GM19397 (cell line): ENCODE measurements at regions not wholly inside any gene's neighbourhood (a gene's known extent, or its start where the extent isn't known, plus 50 kb on each side); places are given as distances from the start of the nearest gene placed in this dataset.
A peak's percentile ranks its signal among the peaks of the same experiment; 100 is the strongest.
"Not testable (repeated sequence)": the region's sequence is repeated elsewhere in the genome, so short reads cannot be mapped to it uniquely, and the experiment has no call there.

ENCODE experiments used
- ATAC-seq: cut with Tn5 transposase; IDR thresholded peaks from one replicate; pipeline ENCODE4 v1.9.1; 2021; ENCODE audit warnings: mild to moderate bottlenecking, moderate library complexity; ENCODE audit not compliant: unreplicated experiment

DNA sequence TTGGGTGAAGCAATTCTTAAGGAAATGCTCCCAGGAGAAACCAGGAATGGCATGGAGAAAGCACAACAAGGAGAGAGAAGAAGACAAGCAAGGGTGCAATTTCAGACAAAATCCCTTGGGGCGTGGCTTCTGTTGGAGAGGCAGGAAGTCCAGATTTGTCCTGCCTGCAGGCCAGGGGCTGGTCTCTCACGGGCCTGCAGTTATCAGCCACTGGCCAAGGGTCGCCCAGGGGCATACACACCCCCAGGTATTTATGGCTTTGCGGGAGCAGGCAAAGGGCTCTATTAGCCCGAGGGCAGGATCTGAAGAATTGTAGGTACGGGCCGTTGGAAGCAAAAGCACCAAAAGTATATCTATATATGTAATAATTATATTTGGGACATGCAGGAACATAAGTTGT, 87.7 kb downstream of the IYD start:
- no peak for ATAC-seq

DNA sequence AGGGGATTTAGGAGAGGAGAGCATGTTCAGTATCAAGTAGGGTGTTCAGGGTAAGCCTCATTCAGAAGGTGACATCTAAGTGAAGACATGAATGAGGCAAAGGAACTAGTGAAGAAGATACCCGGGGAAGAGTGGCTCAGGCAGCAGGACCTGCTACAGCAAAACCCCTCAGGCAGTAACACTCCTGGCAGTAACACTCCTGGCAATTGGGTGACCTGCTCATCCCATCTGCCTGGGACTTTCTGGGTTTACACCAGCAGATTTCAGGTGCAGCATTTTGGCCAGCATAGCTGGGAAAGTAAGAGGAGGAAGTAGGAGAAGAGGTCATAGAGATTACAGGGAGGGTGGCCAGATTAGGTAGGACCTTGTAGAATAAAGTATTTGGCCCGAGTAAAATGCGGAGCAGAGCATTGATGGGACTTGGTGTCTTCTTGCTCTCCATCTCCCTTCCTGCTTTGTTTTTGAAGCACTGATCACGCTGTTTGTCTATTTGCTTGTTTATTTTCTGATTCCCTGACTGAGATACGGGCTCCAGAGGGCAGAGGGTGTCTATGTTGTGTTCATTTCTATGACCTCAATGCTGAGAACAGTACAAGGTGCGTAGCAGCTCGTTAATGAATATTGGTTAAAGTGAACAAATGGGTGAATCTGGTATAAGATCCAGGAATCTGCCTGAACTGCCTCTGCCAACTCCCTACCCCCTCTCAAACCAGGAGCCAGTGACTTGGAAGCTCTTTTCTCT, 88.3 kb downstream of the IYD start:
- ATAC-seq: no peak

DNA sequence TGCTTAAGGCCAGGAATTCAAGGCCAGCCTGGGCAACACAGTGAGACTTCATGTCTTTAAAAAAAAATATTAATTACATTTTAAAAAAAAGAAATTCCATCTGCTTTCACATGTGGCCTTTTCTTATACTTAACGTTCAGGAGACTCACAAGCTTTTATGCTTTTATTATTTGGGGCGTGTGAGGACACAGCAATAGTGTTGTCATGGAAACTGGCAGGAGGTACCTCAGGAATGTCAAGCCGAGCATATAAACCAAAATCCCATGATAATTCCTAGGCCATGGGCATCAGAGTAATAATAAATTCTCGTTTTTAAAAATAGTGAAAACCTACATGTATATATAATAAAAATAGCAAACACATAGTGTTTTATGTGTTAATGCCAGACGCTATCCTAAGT, 89.8 kb downstream of the IYD start:
- no peak for ATAC-seq

DNA sequence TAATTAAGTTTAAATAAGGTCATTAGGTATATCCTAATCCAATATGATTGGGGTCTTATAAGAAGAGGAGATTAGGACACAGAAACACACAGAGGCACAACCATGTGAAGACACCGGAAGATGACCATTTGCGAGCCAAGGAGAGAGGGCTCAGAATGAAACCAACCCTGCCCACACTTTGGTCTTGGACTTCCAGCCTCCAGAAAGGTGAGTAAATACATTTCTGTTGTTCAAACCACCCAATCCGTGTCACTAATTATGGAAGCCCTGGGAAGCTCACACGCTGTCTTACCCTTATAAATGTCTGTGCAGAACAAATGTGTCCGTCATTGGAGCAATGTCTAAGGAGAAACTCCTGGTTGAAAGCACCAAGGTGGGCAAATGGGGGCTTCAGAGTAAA, 95.0 kb downstream of the IYD start:
- ATAC-seq: no peak

DNA sequence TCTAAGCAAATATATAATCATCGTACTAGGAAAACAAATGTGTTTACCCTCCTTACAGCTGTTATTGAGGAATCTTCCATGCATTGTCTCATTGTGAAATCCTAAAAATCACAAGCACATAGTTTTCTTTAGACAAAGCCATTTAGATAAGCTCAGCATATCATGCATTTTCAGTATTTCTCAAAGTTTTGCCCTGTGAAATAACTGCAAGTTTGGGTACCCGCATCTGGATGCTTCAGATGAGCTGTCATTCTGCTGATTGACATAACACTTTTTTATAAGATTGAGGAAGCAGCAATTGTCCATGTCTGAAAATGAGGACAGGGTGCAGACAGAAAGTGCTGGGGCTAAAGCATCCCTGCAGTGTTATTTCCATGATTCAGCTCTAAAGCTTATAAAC, 96.2 kb downstream of the IYD start:
- ATAC-seq: no peak

DNA sequence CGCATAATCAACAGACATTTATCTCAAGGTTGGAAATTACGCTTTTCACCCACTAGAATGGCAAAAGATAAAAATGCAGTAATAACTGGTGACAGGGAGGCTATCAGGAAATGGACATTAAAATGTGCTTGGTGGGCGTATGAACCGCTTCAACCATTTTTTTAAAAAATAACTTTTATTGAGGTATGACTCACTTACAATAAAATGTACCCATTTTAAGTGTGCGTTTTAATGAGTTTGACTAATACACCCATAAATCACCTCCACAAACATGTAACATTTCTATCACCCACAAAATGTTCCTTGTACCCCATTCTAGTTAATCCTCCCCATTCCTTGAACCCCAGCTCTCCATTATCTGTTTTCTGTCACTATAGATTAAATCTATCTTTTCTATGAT, 96.8 kb downstream of the IYD start:
- no peak for ATAC-seq

DNA sequence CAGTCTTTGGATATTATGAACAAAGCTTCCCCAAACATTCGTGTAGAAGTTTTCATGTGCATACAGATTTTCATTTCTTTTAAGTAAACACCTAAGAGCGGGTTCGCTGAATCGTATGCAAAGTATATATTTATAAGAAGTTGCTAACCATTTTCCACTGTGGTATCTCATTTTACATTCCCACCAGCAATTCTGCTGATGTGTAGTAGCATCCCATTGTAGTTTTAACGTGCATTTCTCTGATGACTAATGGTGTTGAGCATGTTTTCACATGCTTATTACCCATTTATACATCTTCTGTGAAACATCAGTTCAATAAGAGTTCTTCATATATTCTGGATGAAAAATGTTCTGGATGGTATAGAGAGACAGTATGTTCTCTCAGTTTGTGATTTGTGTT, 97.4 kb downstream of the IYD start:
- ATAC-seq: no peak

DNA sequence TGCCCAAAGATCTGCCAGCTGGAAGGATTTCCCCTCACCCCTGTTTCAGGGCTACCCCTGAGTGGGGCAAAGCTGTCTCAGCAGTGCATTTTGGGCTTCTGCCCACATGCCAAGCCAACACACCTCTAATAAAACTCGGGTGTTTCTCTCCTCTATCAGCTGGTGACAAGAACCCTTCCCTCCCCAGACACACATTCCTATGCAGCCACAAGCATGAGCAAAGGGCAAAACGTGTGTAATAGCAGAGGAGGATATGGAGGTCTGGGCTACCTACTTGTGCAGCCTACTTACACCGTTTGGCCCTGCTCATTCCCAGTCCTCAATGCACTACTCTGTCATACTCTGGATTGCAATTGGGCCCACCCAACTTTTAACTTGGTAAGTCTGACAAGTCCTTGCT, 101.3 kb downstream of the IYD start:
- ATAC-seq: no peak

DNA sequence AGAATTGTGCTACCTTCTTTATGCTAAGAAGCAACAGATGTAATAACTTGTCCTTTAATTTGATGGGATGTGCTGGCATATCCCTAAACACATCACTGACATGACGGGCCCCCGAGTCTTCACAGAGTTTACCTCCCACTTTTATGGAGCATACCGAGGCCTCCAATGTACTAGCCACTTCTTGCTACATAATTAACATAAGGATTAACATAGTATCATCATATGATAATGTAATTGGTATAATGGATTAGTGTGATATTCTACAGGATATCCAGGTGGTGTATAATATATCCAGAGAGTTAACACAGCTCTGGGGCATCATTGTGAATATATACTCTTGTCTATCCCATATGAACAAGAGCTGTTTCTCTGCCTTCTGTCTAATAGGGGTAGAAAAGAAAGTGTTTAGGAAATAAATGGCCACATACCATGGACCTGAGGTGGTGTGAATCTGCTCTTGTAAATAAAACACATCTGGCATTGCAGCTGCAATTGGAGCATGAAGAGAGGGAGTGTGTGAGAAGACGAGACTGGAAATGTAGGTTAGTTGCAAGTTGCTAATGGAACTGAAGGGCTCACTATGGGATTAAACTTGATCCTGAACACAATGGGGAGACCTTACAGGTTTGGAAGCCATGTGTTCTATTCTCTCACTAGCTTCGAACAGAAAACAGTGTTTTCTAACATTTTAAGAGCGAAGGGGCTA, 102.3 kb downstream of the IYD start:
- ATAC-seq: no peak

DNA sequence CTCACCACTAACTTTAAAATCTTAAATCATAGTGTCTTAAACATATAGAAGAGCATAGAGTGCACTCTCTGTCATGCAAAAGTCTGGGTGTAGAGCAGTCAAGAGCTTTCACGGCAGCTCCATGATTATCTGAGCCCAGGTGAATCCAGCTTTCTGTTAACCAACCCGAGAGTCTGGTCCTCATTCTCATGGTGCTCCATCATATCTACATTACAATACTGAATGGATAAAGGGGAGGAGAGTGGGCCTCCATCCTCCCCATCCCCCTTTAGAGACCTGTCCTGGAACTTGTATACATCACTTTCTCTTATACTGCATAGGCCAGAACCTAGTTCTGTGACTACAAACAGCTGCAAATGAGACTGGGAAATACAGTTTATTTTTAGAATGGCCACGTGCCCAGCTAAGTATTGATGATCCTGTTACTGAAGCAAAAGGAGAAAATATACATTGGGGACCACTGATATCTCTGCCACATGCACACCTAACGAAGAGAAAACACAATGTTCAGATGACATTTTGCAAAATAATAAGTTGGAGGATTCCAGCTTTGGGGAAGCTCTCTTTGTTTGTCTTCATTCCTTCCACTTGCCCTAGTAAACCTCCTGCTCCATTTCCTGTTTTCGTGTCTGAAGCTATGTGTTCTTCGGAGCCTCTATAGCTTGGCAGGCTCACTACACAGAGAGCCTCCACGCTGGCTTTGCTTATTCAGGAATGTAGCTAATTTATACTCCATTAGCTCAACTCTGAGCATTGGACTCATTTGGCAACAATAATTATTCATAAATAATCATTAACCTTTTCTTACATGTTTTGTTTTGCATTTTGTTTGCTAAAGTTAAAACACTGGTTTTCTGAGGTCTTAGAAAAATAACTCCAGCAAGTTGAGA, 110.1 kb downstream of the IYD start:
- ATAC-seq: no peak

DNA sequence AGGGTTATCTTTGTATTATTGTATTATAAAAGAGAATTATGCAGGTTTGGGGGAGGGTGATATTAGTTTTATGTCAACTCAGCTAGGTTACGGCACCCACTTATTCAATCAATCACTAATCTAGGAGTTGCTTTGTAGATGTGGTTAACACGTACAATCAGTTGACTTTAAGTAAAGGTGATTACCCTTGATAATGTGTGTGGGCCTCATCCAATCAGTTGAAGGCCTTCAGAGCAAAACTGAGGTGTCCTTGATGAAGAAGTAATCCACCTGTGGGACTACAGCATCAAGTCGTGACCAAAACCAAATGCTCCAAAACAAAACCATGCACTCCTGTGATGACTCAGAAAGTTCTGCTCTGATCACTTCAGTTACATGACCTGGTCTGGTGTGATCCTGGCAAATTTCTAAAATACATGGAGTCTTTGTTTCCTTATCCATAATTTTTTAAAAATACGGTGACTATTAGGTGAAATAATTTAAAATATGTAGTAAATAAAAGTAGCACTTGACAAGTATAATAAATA, 114.1 kb downstream of the IYD start:
- ATAC-seq: no peak

DNA sequence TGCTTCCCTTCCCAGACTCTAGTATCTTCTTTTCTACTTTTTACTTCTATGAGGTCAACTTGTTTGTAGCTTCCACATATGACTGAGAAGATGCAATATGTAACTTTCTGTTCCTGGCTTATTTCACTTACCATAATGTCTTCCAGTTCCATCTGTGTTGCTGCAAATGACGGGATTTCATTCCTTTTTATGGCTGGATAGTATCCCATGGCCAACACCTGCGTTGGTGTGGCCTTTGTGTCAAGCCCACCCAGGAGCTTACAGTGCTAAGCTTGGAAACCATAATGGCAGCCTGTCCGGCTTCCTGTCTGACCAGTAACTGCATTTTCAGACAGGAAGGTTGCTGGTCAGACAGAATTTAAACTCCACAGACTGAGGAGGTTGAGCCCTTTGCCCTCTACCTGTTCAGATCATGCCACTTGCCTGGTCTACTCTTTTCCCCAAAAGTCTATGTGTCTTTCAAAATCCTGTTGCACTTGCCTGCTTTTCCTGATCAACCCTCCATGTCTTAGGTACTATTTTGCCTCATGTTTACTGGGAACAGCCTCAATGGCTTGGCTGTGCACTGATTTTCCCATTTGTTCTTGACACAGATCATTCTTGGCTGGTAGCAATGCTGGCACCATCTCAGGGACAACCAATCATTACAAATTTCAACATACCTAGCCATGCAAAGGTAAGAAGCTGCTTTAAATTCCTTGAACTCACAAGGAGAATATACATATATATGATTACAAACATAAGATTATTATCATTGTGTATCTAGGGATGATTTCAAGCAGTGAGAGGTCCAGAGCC, 114.3 kb upstream of the PLEKHG1 start:
- no peak for ATAC-seq

DNA sequence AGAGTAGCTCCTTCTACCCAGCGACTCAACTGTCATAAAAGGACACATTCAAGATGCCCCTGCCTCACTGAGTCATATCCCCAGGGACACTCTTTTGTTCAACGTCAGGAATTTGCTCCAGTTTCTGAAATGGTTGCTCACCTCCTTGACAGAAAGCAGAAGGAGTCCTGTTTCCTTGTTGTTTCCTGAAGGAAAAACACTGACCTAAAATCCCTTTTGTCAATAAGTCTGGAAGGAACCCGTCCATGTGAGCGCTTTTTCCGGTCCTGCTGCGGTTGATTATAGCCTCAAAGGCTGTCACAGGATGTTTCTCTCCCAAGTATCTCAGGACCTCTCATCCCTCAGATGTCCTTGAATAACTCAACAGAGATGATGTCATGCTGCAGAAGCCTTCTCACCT, 113.6 kb upstream of the PLEKHG1 start:
- ATAC-seq: no peak

DNA sequence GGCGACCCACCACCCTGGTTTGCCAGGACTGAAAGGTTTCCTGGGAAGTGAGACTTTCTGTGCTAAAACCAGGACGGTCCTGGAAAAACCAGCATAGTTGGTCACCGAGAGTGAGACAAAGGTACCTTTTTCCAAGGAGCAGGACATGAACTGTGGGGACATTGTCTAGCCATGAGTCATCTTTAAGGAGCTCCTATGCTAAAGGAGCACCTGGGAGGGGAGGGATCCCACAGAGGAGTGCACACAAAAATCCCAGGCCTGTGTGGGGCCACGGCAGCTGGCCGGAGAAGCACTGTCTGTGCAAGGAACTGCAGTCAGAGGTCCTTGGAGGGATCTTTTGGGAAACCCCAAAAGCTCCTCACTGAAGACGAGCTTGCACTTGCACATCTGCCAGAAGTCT, 109.1 kb upstream of the PLEKHG1 start:
- ATAC-seq: no peak

DNA sequence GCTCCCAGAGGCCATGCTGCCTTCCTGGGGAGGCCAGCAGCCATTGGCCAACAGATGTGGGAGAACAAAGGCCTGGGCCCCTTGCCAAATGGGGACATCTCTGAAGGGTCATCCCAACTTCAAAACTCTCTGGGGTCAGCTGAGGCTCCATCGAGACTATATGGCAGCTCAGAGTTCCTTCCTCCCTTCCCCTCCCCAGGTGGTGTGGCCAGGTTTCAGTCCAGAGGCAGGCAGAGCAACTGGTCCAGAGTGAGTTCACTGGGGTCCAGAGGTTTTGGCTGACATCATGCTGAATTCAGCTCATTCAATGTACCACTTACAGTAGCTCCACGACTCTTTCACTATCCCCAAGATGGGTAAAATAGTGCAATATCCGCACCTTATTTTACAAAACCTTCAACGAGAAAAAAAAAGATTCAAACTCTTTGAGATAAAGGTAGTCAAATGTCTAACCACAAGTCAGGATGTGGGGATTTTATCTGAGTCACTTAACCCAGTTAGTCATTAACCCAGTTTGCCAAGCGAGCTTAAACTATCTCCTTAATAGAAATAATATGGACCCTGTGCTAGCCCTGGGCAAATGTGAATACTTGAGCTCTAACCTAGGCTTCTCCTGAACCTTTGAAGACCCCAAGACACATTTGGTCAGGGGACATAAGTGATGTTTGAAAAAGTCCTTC, 108.4 kb upstream of the PLEKHG1 start:
- peak; percentile 93 for ATAC-seq

DNA sequence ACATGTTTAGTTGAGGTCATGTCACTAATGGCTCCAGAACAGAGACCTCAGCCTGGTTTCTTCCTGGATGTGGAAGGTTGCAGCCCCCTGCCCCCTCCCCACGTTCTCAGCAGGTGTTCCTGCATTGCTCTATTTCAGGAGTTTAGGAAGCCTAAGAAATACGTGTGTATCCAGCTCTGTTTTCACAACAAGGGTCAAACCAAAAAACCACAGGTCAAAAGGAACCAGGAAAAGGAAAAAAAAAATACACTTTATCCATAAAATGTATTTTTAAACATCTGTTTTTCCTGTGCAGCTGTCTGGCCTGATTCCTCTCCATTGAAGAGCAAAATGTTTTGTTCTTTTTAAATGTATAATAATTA, 107.9 kb upstream of the PLEKHG1 start:
- ATAC-seq: peak; percentile 22

DNA sequence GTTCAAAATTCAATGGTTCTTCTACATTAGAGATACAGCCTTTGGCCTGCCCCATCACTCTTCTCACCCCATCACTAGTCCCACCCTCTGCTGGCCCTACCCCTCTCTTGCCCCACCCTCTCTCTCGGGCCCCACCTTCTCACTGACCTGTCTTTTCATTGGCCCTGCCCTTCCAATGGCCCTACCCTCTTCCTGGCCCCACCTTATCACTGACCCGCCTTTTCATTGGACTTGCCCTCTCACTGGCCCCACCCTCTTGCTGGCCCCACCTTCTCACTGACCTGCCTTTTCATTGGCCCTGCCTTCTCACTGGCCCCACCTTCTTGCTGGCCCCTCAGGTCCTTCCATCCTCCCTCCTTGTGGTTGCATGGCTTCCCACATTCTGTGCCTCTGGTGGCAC, 107.2 kb upstream of the PLEKHG1 start:
- no peak for ATAC-seq

DNA sequence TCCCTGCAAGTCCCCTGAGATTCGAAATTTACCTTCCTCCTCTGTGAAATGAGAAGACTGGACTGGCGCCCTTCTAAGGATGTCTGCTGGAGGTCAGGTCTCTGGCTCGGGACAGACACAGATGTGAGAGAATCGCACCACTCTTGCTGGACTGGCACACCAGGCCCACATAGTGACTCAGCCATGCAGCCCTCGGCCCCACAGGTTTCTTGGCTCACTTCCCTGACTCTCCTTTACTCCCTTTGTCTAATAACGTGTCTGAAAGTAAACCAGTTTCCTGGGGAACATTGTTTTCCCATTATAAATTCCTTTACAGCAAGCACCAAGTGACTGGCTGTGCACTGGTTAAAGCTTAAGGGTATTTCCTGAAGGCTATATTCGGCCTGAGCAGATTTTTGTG, 106.7 kb upstream of the PLEKHG1 start:
- ATAC-seq: no peak

DNA sequence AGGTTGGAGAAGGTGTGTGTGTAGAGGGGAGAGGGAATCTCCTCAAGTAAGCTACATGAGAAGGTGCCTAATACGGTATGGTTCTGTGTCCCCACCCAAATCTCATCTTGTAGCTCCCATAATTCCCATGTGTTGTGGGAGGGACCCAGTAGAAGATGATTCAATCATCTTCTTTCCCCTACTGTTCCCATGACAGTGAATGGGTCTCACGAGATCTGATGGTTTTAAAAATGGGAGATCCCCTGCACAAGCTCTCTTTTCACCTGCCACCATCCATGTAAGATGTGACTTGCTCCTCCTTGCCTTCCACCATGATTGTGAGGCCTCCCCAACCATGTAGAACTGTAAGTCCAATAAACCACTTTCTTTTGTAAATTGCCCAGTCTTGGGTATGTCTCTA, 106.1 kb upstream of the PLEKHG1 start:
- not testable (repeated sequence) for ATAC-seq

DNA sequence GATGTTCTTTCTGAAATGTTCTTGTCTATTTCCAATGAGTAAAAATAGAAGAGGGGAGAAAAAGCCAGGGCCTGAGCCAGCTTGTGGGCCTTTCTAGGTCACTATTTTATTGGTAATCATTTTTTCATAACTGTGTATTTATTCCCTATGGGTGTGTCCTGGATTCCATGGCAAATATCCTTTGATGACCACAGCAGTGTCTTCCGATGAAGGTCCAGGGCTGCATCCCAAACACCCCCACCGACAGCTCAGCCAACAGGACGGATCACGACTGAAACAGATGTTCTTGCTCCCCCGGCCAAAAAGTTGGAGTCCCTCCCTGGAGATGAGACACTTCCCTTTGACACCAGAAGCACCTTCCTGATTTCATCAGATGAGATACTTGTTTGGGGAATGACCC, 105.4 kb upstream of the PLEKHG1 start:
- no peak for ATAC-seq
